ENCODE measurements at regions not wholly inside any gene's neighbourhood (a gene's known extent, or its start where the extent isn't known, plus 50 kb on each side); places are given as distances from the start of the nearest gene placed in this dataset.

DNA sequence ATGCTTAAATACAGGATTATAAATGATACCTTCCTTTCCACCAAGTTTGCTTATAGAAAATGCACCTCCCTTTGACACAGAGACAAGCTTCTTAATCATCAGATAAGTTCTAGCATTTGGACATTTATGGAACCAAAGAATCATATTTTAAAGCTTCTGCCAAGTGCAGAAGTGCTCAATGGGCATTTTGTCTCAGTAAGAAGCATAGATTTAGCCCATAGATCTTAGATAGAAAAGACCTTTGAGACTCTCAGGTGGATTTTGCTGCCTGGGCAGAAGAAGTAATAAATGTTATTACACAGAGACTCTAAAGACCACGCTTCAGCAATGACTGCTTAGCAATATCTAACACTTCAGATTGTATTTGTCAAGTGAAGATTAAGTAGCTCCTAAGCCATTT, 174.6 kb downstream of the VEGFC start:
- TF ChIP-seq, protein P1, sequence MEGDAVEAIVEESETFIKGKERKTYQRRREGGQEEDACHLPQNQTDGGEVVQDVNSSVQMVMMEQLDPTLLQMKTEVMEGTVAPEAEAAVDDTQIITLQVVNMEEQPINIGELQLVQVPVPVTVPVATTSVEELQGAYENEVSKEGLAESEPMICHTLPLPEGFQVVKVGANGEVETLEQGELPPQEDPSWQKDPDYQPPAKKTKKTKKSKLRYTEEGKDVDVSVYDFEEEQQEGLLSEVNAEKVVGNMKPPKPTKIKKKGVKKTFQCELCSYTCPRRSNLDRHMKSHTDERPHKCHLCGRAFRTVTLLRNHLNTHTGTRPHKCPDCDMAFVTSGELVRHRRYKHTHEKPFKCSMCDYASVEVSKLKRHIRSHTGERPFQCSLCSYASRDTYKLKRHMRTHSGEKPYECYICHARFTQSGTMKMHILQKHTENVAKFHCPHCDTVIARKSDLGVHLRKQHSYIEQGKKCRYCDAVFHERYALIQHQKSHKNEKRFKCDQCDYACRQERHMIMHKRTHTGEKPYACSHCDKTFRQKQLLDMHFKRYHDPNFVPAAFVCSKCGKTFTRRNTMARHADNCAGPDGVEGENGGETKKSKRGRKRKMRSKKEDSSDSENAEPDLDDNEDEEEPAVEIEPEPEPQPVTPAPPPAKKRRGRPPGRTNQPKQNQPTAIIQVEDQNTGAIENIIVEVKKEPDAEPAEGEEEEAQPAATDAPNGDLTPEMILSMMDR (IDR thresholded peaks at IDR 0.05; ENCODE audit: low read length), result no peak
- no peak for TF ChIP-seq EZH2 (optimal IDR thresholded peaks at IDR 0.05; ENCODE audit: low read depth, low read length)
